MM.1S (cell line): ENCODE measurements at regions not wholly inside any gene's neighbourhood (a gene's known extent, or its start where the extent isn't known, plus 50 kb on each side); places are given as distances from the start of the nearest gene placed in this dataset.

Source experiments
- DNase-seq: peaks from one replicate; pipeline ENCODE4 v3.0.0-alpha.2; 2015
- H2AFZ ChIP-seq: fragments of 300-600 bp; sonication (generic); 2 replicates; pipeline ENCODE4 v1.6.0; 2016; ENCODE audit warnings: antibody characterized with exemption, low read length
- H3F3A ChIP-seq: fragments of 300-600 bp; sonication (generic); 2 replicates; pipeline ENCODE4 v1.6.1; 2016; ENCODE audit warnings: mild to moderate bottlenecking, antibody characterized with exemption, low read length, moderate library complexity, mixed read lengths; ENCODE audit not compliant: insufficient read depth
- H3K27ac ChIP-seq: fragments of 300-600 bp; sonication (generic); 2 replicates; pipeline ENCODE4 v1.5.1; 2016; ENCODE audit warnings: mild to moderate bottlenecking, low read length
- H3K27me3 ChIP-seq: fragments of 300-600 bp; sonication (generic); replicated peaks from 2 replicates; pipeline ENCODE4 v1.6.0; 2016; ENCODE audit warnings: low read length; ENCODE audit not compliant: insufficient read depth
- H3K36me3 ChIP-seq: fragments of 300-600 bp; sonication (generic); replicated peaks from 2 replicates; pipeline ENCODE4 v1.6.1; 2016; ENCODE audit warnings: mild to moderate bottlenecking, low read length, mixed read lengths; ENCODE audit not compliant: insufficient read depth
- H3K4me1 ChIP-seq: fragments of 300-600 bp; sonication (generic); 2 replicates; pipeline ENCODE4 v1.6.1; 2016; ENCODE audit warnings: low read length, mixed read lengths
- H3K4me2 ChIP-seq: fragments of 300-600 bp; sonication (generic); 2 replicates; pipeline ENCODE4 v1.6.0; 2016; ENCODE audit warnings: low read depth, low read length
- H3K4me3 ChIP-seq: fragments of 300-600 bp; sonication (generic); 2 replicates; pipeline ENCODE4 v1.5.1; 2016; ENCODE audit warnings: low read length, mixed read lengths
- H3K79me2 ChIP-seq: fragments of 300-600 bp; sonication (generic); 2 replicates; pipeline ENCODE4 v1.6.1; 2016; ENCODE audit warnings: mixed run types, low read length, mixed read lengths
- H3K9ac ChIP-seq: fragments of 300-600 bp; sonication (generic); 2 replicates; pipeline ENCODE4 v1.6.1; 2016; ENCODE audit warnings: low read length, mixed read lengths
- H3K9me2 ChIP-seq: fragments of 300-600 bp; sonication (generic); replicated peaks from 2 replicates; pipeline ENCODE4 v1.6.1; 2016; ENCODE audit warnings: mild to moderate bottlenecking, low read length, mixed read lengths; ENCODE audit not compliant: insufficient read depth
- H3K9me3 ChIP-seq: fragments of 300-600 bp; sonication (generic); replicated peaks from 2 replicates; pipeline ENCODE4 v1.6.1; 2016; ENCODE audit warnings: mild to moderate bottlenecking, low read length, mixed read lengths; ENCODE audit not compliant: insufficient read depth
- H4K20me1 ChIP-seq: fragments of 300-600 bp; sonication (generic); 2 replicates; pipeline ENCODE4 v1.6.1; 2016; ENCODE audit warnings: mild to moderate bottlenecking, low read length, moderate library complexity, mixed read lengths; ENCODE audit not compliant: insufficient read depth
- CTCF ChIP-seq: fragments of 300-600 bp; sonication (generic); IDR thresholded peaks from 2 replicates; pipeline ENCODE4 v1.5.1; 2016; ENCODE audit warnings: antibody characterized with exemption, low read length, mixed read lengths
- EZH2 ChIP-seq: fragments of 300-600 bp; sonication (generic); optimal IDR thresholded peaks from 2 replicates; pipeline ENCODE3; 2017; ENCODE audit warnings: low read depth, mild to moderate bottlenecking, antibody characterized with exemption, low read length, mixed read lengths
- EZH2phosphoT487 ChIP-seq: fragments of 300-600 bp; sonication (generic); IDR thresholded peaks from 2 replicates; pipeline ENCODE4 v1.6.1; 2018; ENCODE audit warnings: antibody characterized with exemption, low read length

- no peak for DNase-seq
- H3K4me1 ChIP-seq, result no peaks in the 10 kb centered on the region
Observed at GRCh38 chr5:96197347-96197746, 235.7 kb upstream of the ELL2 start.

GRCh38 chr5:96196890-96197289, 235.2 kb upstream of the ELL2 start:
- no peak overlapping the region for H3K27ac ChIP-seq
- no peaks in the 10 kb centered on the region for H3K9me3 ChIP-seq
- no peaks in the 10 kb centered on the region for H4K20me1 ChIP-seq
- H3K4me3 ChIP-seq, result no peak overlapping the region
- no peaks in the 10 kb centered on the region for H3F3A ChIP-seq
- TF ChIP-seq EZH2 (no peak), EZH2phosphoT487 (no peak)
- H3K36me3 ChIP-seq, result no peaks in the 10 kb centered on the region
- H3K9me2 ChIP-seq, result no peaks in the 10 kb centered on the region
- H3K9ac ChIP-seq, result no peak overlapping the region
- H3K79me2 ChIP-seq, result no peaks in the 10 kb centered on the region
- no peak for DNase-seq
- H2AFZ ChIP-seq, result no peak overlapping the region
- H3K4me1 ChIP-seq, result no peaks in the 10 kb centered on the region
- no peak overlapping the region for H3K4me2 ChIP-seq
- no peaks in the 10 kb centered on the region for H3K27me3 ChIP-seq

More at GRCh38 chr5:96197347-96197746, 235.7 kb upstream of the ELL2 start:
- H4K20me1 ChIP-seq, result no peaks in the 10 kb centered on the region
- no peak overlapping the region for H3K9ac ChIP-seq
- H3K9me2 ChIP-seq, result no peaks in the 10 kb centered on the region
- no peaks in the 10 kb centered on the region for H3K27me3 ChIP-seq
- H3K36me3 ChIP-seq, result no peaks in the 10 kb centered on the region
- H3K4me3 ChIP-seq, result no peak overlapping the region
- H3K9me3 ChIP-seq, result no peaks in the 10 kb centered on the region
- H3K79me2 ChIP-seq, result no peaks in the 10 kb centered on the region
- no peak overlapping the region for H3K27ac ChIP-seq
- H2AFZ ChIP-seq, result no peak overlapping the region
- TF ChIP-seq CTCF, result no peak
- no peak for TF ChIP-seq EZH2phosphoT487
- TF ChIP-seq EZH2, result no peak
- H3K4me2 ChIP-seq, result no peak overlapping the region
- H3F3A ChIP-seq, result no peaks in the 10 kb centered on the region

GRCh38 chr5:96196407-96196806, 234.8 kb upstream of the ELL2 start:
- H2AFZ ChIP-seq, result no peak overlapping the region
- H3K4me3 ChIP-seq, result no peak overlapping the region
- H3K4me1 ChIP-seq, result no peaks in the 10 kb centered on the region
- H3K4me2 ChIP-seq, result no peak overlapping the region
- H3K9me2 ChIP-seq, result no peaks in the 10 kb centered on the region
- H3F3A ChIP-seq, result no peaks in the 10 kb centered on the region
- H3K27me3 ChIP-seq, result no peaks in the 10 kb centered on the region
- no peaks in the 10 kb centered on the region for H3K36me3 ChIP-seq
- H3K9me3 ChIP-seq, result no peaks in the 10 kb centered on the region
- no peak overlapping the region for H3K27ac ChIP-seq
- TF ChIP-seq CTCF (no peak), EZH2phosphoT487 (no peak)
- H4K20me1 ChIP-seq, result no peaks in the 10 kb centered on the region
- no peak overlapping the region for H3K9ac ChIP-seq
- H3K79me2 ChIP-seq, result no peaks in the 10 kb centered on the region
- DNase-seq, result no peak

GRCh38 chr5:96195123-96195522, 233.5 kb upstream of the ELL2 start:
- H3K4me1 ChIP-seq, result no peaks in the 10 kb centered on the region
- H3K27ac ChIP-seq, result no peak overlapping the region
- no peaks in the 10 kb centered on the region for H3K9me3 ChIP-seq
- no peak overlapping the region for H3K4me3 ChIP-seq
- no peak for DNase-seq
- no peak overlapping the region for H3K9ac ChIP-seq
- no peak overlapping the region for H2AFZ ChIP-seq
- TF ChIP-seq EZH2phosphoT487, result no peak
- TF ChIP-seq CTCF, result no peak
- TF ChIP-seq EZH2, result no peak
- no peaks in the 10 kb centered on the region for H3F3A ChIP-seq
- H4K20me1 ChIP-seq, result no peaks in the 10 kb centered on the region
- no peaks in the 10 kb centered on the region for H3K79me2 ChIP-seq
- no peaks in the 10 kb centered on the region for H3K27me3 ChIP-seq
- H3K9me2 ChIP-seq, result no peaks in the 10 kb centered on the region
- no peaks in the 10 kb centered on the region for H3K36me3 ChIP-seq
- no peak overlapping the region for H3K4me2 ChIP-seq
